ENCODE measurements at regions not wholly inside any gene's neighbourhood (a gene's known extent, or its start where the extent isn't known, plus 50 kb on each side); places are given as distances from the start of the nearest gene placed in this dataset.

GRCh38 chr13:76519685-76520084 lies 366.5 kb downstream of the KCTD12 start:
- H3K4me3 ChIP-seq (replicated peaks; ENCODE audit: low read depth, low read length): no peak overlapping the region
- TF ChIP-seq CTCF (IDR thresholded peaks at IDR 0.05; ENCODE audit: low read depth, low read length, missing control alignments): no peak
- DNase-seq (ENCODE audit: extremely low read depth, low read depth): no peak

- no peak for DNase-seq (ENCODE audit: extremely low read depth, low read depth)
- no peak for TF ChIP-seq CTCF (IDR thresholded peaks at IDR 0.05; ENCODE audit: low read depth, low read length, missing control alignments)
- no peak overlapping the region for H3K4me3 ChIP-seq (replicated peaks; ENCODE audit: low read depth, low read length)
These were observed 369.6 kb downstream of the KCTD12 start for GRCh38 chr13:76516586-76516985.

- TF ChIP-seq CTCF (IDR thresholded peaks at IDR 0.05; ENCODE audit: low read depth, low read length, missing control alignments): no peak
- H3K4me3 ChIP-seq (replicated peaks; ENCODE audit: low read depth, low read length): no peak overlapping the region
- DNase-seq (ENCODE audit: extremely low read depth, low read depth): peak; percentile 69
These were observed 370.2 kb downstream of the KCTD12 start for GRCh38 chr13:76516013-76516412.

- no peak for TF ChIP-seq CTCF (IDR thresholded peaks at IDR 0.05; ENCODE audit: low read depth, low read length, missing control alignments)
- H3K4me3 ChIP-seq (replicated peaks; ENCODE audit: low read depth, low read length): no peak overlapping the region
- DNase-seq (ENCODE audit: extremely low read depth, low read depth): peak; percentile 85
These were observed 373.5 kb downstream of the KCTD12 start for GRCh38 chr13:76512721-76513145.

GRCh38 chr13:76505437-76505836 lies 380.8 kb downstream of the KCTD12 start:
- no peak for DNase-seq (ENCODE audit: extremely low read depth, low read depth)
- H3K4me3 ChIP-seq (replicated peaks; ENCODE audit: low read depth, low read length): no peak overlapping the region
- TF ChIP-seq CTCF (IDR thresholded peaks at IDR 0.05; ENCODE audit: low read depth, low read length, missing control alignments): no peak

GRCh38 chr13:76503766-76504165 lies 382.4 kb downstream of the KCTD12 start:
- no peak for DNase-seq (ENCODE audit: extremely low read depth, low read depth)
- no peak overlapping the region for H3K4me3 ChIP-seq (replicated peaks; ENCODE audit: low read depth, low read length)
- no peak for TF ChIP-seq CTCF (IDR thresholded peaks at IDR 0.05; ENCODE audit: low read depth, low read length, missing control alignments)

- DNase-seq (ENCODE audit: extremely low read depth, low read depth): no peak
- no peak for TF ChIP-seq CTCF (IDR thresholded peaks at IDR 0.05; ENCODE audit: low read depth, low read length, missing control alignments)
These were observed 382.9 kb downstream of the KCTD12 start for GRCh38 chr13:76503291-76503690.

More at GRCh38 chr13:76503291-76503690, 382.9 kb downstream of the KCTD12 start:
- H3K4me3 ChIP-seq (replicated peaks; ENCODE audit: low read depth, low read length): no peak overlapping the region
